Fibroblast of mammary gland (primary cell): ENCODE measurements at regions not wholly inside any gene's neighbourhood (a gene's known extent, or its start where the extent isn't known, plus 50 kb on each side); places are given as distances from the start of the nearest gene placed in this dataset.

ENCODE experiments used
- DNase-seq: peaks from one replicate; pipeline ENCODE4 v3.0.0-alpha.2; 2010; ENCODE audit warnings: low read depth
- H3K4me3 ChIP-seq: 2 replicates; pipeline ENCODE4 v1.5.1; 2011; ENCODE audit warnings: low read depth, mild to moderate bottlenecking, low read length, moderate library complexity; ENCODE audit not compliant: control insufficient read depth
- CTCF ChIP-seq: conservative IDR thresholded peaks from 2 replicates; pipeline ENCODE4 v1.5.1; 2011; ENCODE audit warnings: low read depth, low read length, inconsistent platforms; ENCODE audit not compliant: control insufficient read depth, insufficient read depth

GRCh38 chr16:85183564-85183963 is 71.3 kb upstream of the CIBAR2 start:
- no peak overlapping the region for H3K4me3 ChIP-seq
- no peak for TF ChIP-seq CTCF
- no peak for DNase-seq

- DNase-seq: no peak
- H3K4me3 ChIP-seq: no peak overlapping the region
- TF ChIP-seq CTCF: no peak
These were observed 72.1 kb upstream of the CIBAR2 start for GRCh38 chr16:85184404-85184803.

- no peak for TF ChIP-seq CTCF
- no peak overlapping the region for H3K4me3 ChIP-seq
- no peak for DNase-seq
These were observed 73.2 kb upstream of the CIBAR2 start for GRCh38 chr16:85185303-85186100.

- no peak overlapping the region for H3K4me3 ChIP-seq
- no peak for TF ChIP-seq CTCF
- peak; percentile 39 for DNase-seq
These were observed 74.7 kb upstream of the CIBAR2 start for GRCh38 chr16:85187002-85187401.

GRCh38 chr16:85187447-85187846 is 75.2 kb upstream of the CIBAR2 start:
- H3K4me3 ChIP-seq: no peak overlapping the region
- TF ChIP-seq CTCF: no peak
- no peak for DNase-seq

GRCh38 chr16:85187886-85188285 is 75.6 kb upstream of the CIBAR2 start:
- no peak for DNase-seq
- H3K4me3 ChIP-seq: no peak overlapping the region
- TF ChIP-seq CTCF: no peak
